ENCODE measurements at regions not wholly inside any gene's neighbourhood (a gene's known extent, or its start where the extent isn't known, plus 50 kb on each side); places are given as distances from the start of the nearest gene placed in this dataset.

DNA sequence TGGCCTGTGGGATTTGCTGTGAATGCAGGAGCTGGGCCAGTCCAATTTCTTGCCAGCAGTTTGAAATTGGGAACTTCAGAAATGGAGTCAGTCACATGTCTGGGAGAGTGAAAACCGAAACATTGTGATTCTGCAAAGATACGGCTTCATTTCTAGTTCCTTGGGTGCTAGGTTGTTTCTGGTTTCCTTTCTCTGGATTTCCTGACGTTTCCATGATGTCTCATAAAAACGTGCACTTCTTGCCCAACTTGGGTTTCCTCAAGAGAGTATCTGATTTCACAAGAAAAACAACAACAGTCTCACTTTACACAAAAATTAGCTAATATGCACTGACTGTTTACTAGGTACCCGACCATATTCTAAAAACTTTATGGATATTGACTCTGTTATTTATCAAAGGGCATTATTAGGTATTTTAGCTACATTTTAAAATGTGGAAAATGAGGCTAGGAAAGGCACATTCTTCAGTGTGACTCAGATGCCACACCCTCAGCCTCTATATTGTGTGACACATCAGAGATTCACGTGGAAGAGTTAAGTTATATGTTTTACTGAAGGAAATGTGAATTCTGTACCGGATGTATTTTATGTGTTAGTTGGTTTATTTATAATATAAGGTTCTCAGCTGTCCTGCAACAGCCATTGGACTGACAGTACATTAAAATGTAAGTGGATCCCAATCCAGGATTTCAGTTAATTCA lies 225.0 kb upstream of the PUDP start:
- Histone ChIP-seq H3K56ac (ENCODE audit: insufficient read length, low read depth, low read length) (no peak overlapping the region), H3K9me3 (ENCODE audit: control insufficient read depth, low read depth, low read length) (no peaks in the 10 kb centered on the region), H3K23ac (ENCODE audit: insufficient read length, low read depth, low read length) (no peak overlapping the region), H2BK20ac (ENCODE audit: low read depth, low read length, poor library complexity, severe bottlenecking) (no peak overlapping the region), H3T11ph (ENCODE audit: low read length) (no peak overlapping the region), H3K14ac (ENCODE audit: insufficient read depth, low read length) (no peak overlapping the region), H3K4me1 (ENCODE audit: insufficient read depth, low read length) (no peaks in the 10 kb centered on the region), H3K79me2 (ENCODE audit: insufficient read depth, low read length) (no peaks in the 10 kb centered on the region), H4K20me1 (ENCODE audit: control insufficient read depth, insufficient read depth, insufficient read length) (no peaks in the 10 kb centered on the region), H2BK15ac (ENCODE audit: low read depth, low read length) (no peak overlapping the region), H3K27ac (ENCODE audit: insufficient read length, low read depth, low read length) (no peak overlapping the region), H2AFZ (ENCODE audit: low read length) (no peak overlapping the region), H3K27me3 (ENCODE audit: insufficient read depth, low read length) (no peaks in the 10 kb centered on the region; the same call in 1 of the 2 replicates), H3K4me2 (ENCODE audit: insufficient read depth, insufficient read length, low read length) (no peak overlapping the region), H3K23me2 (ENCODE audit: insufficient read length, low read depth, low read length, poor library complexity, severe bottlenecking) (no peaks in the 10 kb centered on the region), H4K91ac (ENCODE audit: insufficient read length, low read depth, low read length) (no peak overlapping the region), H3K4ac (ENCODE audit: low read depth, low read length) (no peak overlapping the region), H4K8ac (replicated peaks; ENCODE audit: insufficient read length, low read depth, low read length) (no peak overlapping the region), H3K9ac (ENCODE audit: extremely low read depth, insufficient read length, low read length) (no peak overlapping the region), H2AK5ac (ENCODE audit: insufficient read length, low read length) (no peak overlapping the region), H2BK120ac (ENCODE audit: low read depth, low read length, poor library complexity, severe bottlenecking) (no peak overlapping the region), H3K79me1 (ENCODE audit: insufficient read depth, low read depth, low read length, poor library complexity, severe bottlenecking) (no peaks in the 10 kb centered on the region), H4K5ac (ENCODE audit: insufficient read length, low read depth, low read length) (no peak overlapping the region), H2BK5ac (ENCODE audit: insufficient read length, low read length) (no peak overlapping the region), H3K18ac (ENCODE audit: insufficient read length, low read depth, low read length) (no peak overlapping the region), H2BK12ac (ENCODE audit: insufficient read length, low read depth, low read length) (no peak overlapping the region)
- Mint-ChIP-seq H3K27ac (no peak overlapping the region), H3K4me1 (peaks cover under 1 to 1% of the 10 kb centered on the region in 2 experiments; a peak in 3 of 4 replicates), H3K27me3 (ENCODE audit: low read depth) (no peaks in the 10 kb centered on the region; the same call in none of the 2 replicates), H3K4me3 (no peak overlapping the region), H3K9me3 (peaks cover 11 to 20% of the 10 kb centered on the region in 2 experiments), H3K36me3 (ENCODE audit: insufficient read depth in 1 of 3, low read depth in 3 of 3) (peaks cover 2 to 21% (median 3%) of the 10 kb centered on the region in 3 experiments; a peak in 4 of 7 replicates)
- TF ChIP-seq, protein P1, sequence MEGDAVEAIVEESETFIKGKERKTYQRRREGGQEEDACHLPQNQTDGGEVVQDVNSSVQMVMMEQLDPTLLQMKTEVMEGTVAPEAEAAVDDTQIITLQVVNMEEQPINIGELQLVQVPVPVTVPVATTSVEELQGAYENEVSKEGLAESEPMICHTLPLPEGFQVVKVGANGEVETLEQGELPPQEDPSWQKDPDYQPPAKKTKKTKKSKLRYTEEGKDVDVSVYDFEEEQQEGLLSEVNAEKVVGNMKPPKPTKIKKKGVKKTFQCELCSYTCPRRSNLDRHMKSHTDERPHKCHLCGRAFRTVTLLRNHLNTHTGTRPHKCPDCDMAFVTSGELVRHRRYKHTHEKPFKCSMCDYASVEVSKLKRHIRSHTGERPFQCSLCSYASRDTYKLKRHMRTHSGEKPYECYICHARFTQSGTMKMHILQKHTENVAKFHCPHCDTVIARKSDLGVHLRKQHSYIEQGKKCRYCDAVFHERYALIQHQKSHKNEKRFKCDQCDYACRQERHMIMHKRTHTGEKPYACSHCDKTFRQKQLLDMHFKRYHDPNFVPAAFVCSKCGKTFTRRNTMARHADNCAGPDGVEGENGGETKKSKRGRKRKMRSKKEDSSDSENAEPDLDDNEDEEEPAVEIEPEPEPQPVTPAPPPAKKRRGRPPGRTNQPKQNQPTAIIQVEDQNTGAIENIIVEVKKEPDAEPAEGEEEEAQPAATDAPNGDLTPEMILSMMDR (conservative IDR thresholded peaks at IDR 0.05): no peak
- DNase-seq: no peak
- WGBS (ENCODE audit: extremely low coverage, insufficient read length, low lambda C conversion rate): 100% methylated on average over 2 of the region's 7 CpGs

Measured in H9 (cell line).